GM21515 (cell line): ENCODE measurements at regions not wholly inside any gene's neighbourhood (a gene's known extent, or its start where the extent isn't known, plus 50 kb on each side); places are given as distances from the start of the nearest gene placed in this dataset.
"Not testable (repeated sequence)": the region's sequence is repeated elsewhere in the genome, so short reads cannot be mapped to it uniquely, and the experiment has no call there.

ENCODE experiments used
- ATAC-seq: cut with Tn5 transposase; IDR thresholded peaks from one replicate; pipeline ENCODE4 v1.9.1; 2021; ENCODE audit not compliant: unreplicated experiment

DNA sequence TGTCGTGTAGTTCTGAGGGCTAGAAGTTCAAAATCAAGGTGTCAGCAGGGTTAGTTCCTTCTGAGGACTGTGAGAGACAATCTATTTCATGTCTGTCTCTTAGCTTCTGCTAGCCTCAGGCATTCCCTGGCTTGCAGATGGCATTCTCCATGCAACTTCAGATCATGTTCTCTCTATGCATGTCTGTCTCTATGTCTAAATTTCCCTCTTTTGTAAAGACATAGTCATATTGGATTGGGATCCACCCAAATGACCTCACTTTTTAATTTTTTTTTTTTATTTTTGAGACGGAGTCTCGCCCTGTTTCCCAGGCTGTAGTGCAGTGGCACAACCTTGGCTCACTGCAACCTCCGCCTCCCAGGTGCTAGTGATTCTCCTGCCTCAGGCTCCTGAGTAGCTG is 104.6 kb downstream of the RAP2B start:
- ATAC-seq = no peak

DNA sequence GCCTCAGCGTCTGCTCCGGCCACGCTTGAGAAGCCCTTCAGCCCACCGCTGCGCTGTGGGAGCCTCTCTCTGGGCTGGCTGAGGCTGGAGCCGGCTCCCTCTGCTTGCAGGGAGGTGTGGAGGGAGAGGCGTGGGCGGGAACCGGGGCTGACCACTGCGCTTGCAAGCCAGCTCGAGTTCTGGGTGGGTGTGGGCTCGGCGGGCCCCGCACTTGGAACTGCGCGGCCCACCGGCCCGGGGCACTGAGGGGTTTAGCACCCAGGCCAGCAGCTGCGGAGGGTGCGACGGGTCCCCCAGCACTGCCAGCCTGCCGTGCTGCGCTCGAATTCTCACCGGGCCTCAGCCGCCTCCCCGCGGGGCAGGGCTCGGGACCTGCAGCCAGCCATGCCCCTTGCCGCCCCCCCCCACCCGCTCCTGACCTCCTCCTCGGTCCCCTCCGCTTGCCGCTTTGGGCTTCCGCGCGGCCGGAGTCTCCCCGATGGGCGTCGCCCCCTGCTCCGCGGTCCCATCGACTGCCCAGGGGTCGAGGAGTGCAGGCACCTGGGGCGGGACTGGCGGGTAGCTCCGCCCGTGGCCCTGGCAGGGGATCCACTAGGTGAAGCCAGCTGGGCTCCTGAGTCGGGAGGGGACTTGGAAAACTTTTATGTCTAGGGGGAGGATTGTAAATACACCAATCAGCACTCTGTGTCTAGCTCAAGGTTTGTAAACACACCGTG is 106.7 kb downstream of the RAP2B start:
- no peak for ATAC-seq

DNA sequence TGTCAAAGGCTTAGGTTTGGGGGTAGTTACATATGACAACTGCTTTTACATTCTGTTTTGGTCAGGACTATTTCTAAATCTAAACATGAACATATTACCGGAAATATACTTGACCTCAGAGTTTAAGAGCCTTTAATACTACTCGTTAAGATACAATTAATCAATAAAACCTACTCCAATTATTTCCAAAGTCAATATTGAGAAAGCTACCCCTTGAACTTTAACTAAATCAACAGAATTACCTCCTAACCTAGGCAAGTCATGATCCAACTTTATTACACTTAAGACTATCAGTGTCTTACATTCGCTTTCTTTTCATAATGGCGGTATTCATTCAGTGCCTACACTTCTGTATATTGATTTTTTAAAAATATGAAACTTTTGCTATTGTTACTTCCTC is 107.7 kb downstream of the RAP2B start:
- no peak for ATAC-seq

DNA sequence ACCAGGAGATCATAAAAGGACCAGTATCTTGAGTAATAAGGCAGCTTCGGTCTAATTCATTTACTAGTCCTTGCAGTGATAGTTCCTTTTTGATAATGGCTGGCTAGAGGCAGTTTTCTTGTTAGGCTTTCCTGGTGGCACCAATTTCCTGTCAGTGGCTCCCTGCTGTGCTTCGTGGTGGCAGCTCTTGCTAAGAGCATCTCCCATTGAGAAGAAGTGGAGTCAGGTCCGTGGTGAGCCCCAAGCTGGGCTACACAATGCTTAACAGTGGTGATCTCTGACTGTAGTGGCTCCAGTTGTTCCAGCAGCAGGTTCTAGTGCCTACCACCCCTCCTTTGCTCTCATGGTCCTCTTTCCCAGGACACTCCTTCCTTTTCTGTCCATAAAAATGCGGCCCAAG is 111.2 kb downstream of the RAP2B start:
- no peak for ATAC-seq

DNA sequence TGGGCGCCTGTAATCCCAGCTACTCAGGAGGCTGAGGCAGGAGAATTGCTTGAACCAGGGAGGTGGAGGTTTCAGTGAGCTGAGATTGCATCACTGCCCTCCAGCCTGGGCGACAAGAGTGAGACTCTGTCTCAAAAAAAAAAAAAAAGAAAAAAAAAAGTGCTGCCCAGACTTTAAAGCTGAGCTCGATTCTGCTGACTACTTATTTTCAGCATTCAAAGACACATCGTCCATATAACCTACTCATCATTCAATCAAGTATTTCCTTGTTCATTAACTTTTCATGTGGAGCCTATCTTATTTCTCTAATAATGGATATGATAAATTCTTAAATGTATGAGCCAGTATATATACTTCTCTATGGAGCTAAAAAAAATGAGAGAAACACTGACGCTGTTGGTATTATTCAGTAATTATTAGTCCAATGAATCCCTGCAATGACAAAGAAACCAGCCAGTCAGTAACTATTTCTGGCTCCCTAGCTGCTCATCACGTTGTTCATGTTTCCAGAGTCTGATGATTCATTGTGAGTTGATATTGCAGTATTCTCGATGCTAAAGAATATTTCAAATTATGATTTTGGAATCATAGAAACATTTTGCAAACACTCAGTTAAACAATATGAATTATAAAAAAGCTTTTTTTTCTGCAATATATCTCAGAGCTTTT is 111.9 kb downstream of the RAP2B start:
- ATAC-seq = no peak

DNA sequence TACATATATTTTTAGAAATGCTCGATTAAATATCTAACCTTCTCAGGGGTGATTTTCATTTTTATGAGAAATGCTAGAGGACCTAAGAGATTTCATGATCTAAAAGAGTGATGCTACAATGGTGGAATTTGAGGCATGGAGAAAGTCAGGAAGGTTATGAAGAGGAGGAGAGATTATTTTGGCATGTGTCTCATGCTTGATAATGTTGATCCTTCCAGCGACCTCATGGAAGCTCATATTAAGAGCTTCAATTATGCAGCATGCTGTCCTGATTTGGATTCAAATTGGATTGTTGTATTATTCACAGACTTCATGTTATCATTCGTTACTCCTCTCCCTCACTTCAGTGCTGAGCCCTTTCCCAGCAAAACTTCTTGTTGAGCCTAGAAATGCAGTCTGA is 112.5 kb downstream of the RAP2B start:
- ATAC-seq = no peak

DNA sequence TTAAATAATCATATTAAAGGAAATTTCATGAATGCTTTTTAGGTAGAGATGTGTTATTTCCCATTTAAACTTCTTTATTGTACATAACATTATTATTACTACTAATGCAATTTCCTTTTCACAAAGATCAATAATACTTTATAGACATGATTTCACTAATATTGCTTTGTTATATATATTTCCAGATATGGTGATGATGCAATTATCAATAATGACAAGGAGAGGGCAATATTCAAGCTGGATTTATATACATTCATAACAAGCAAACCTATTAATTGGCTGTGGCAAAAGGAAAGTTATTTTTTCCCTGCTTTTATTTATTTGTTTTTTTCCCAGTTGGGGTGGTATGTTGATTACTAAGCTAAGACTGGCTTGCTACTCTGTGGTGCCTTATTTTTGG is 113.5 kb downstream of the RAP2B start:
- no peak for ATAC-seq

DNA sequence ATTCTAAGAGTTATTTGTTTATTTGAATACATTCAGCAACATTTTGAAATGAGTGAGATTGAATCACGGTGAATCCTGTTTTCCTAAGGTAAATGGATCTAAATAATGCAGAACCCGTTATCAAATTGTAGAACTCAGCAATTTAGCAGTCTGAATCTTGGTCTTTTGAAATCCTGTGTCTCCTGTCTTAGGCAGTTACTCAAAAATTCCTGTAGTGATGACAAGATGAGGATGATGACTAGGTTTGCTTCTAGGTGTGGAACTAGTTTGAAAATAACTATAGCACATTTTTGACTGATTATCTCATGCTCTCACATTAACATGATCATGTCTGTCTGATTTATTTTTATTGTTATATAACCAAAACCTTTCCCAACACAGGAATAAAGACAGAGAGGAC is 115.0 kb downstream of the RAP2B start:
- no peak for ATAC-seq

DNA sequence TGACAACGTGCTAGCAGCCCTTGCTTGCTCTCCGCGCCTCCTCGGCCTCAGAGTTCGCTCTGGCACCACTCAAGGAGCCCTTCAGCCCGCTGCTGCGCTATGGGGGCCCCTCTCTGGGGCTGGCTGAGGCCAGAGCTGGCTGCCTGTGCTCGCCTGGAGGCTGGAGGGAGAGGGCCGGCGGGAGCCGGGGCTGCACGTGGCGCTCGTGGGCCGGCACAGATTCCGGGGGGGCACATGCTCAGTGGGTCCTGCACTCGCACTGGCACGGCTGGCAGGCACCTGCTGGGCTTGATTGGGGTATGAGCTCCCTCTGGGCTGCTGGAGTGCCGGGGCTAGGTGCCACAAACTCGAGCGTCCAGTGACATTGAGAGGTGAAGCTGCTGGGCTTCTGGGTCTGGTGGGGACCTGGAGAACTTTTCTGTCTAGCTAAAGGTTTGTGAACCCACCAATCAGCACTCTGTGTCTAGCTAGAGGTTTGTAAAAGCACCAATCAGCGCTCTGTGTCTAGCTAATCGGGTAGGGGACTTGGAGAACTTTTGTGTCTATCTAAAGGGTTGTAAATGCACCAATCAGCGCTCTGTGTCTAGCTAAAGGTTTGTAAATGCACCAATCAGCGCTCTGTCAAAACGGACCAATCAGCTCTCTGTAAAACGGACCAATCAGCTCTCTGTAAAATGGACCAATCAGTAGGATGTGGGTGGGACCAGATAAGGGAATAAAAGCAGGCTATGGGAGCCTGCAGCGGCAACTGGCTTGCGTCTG is 119.4 kb downstream of the RAP2B start:
- not testable (repeated sequence) for ATAC-seq

DNA sequence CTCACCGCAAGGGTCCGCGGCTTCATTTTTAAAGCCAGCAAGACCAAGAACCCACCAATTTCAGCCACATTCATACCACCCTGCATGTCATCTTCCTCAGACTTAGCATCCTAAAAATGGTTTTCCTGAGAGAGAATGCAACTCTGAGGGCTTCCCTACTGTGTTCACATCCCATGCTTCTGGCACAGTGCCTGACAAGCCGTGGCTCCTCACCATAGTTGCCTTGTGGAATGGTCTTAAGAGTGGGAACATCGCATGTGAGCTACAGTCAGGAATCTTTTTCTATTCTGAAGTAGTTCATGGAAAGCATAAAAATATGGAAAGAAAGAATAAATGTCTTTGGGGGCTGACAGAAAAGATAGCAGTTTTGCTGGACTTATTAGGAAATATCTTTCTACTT is 120.3 kb downstream of the RAP2B start:
- no peak for ATAC-seq

DNA sequence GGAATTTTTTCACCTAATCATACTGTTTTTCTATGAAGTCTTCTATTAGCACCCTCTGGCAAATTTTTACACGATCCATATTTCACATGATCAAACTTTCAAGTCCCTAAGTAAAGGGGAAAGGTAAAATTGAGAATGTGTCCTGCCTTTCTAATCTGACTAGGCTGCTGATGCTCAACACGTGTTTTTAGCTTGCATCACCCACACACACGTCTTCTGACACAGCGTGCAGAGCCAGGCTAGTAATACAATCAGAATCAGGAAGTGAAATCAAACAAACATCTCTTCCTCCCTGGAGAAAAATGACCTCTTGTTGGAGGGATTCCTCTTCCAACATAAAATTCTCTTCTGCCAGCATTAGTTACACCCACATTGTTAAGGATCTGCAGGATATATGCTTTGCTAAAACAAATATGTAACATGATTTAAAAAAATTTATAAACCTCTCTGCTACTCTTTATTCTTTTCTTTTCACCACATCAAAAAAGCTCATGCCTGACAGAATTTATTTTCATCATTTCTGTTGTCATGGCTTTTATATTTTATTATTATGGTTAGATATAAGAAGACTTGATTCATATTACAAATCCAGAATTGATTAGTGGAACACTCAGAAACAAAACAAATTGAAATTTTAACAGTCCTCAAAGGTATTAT is 122.4 kb downstream of the RAP2B start:
- ATAC-seq = peak; percentile 57

DNA sequence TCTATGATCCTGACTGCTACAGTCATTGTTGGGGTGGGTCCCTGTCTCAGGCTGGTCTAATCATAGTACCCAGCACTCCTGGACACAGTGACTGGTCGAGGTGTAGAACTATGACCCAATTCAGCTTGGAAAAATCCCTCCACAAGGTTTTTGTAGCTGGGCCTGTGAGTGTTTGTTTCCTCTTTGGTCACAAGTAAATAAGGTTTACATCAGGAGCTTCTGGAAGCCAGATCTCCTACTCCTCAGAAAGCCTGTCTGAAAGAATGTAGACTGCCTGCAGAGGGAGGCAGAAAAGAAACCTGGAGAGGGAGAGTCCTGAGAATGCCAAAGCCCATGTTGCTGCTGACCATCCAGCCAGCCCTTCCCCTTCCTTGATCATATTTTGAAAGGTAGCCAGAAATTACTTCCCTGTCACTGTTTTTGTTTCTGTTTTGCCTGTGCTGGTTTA is 123.2 kb downstream of the RAP2B start:
- no peak for ATAC-seq

DNA sequence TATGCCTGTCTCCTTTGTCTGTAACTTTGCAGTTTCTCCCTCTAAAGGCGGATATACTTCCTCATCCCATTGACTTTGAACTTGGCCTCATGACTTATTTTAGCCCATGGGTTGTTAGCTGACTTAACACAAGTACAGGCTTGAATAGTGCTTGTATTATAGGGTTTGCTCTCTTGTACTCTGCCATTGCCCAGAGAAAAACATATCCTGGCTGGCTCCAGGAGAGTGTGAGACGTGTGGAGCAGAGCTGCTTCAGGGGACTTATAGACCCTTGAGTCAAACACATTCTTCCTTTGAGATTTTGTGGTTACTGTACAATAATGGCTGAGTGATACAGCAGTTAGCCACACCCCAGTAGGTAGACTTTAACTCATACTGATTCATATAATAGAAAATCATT is 124.0 kb downstream of the RAP2B start:
- ATAC-seq = no peak

DNA sequence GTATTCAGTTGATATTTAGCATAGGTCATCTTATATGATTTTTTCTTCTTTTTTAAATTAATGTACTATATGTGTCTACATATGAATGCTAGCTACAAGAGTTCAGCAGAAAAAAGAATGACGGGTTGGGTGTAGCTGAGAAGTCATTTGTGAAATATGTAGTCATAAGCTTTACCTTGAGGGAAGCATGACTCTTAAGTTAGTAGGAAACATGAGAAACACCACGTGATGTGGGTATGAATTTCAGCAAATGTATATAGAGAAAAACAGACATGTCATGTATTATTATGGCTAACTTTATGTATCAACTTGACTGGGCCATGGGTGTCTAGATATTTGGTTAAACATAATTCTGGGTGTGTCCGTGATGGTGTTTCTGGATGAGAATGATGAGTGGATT is 125.0 kb downstream of the RAP2B start:
- ATAC-seq = no peak

DNA sequence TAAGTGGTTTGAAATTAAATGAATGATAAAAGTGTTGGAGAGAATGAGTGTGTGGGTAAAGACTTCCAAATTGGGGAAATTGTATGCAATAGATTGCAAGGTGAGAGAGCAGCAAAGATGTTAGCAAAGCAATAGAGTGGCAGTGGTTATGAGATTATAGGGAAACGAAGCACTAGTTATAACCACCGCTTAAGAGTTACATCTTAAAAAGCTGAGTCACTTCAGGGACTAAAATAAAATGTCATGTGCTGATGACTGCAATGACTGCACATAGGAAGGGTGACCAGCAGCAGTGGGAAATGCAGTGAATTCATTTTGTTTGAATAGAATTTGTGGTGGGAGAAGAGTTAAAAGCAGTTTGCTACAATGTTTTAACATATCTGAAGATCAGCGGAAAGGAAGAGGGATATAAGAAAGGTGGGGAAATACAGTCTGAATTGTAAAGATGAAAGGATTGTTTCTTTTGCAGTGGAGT is 127.3 kb downstream of the RAP2B start:
- no peak for ATAC-seq

DNA sequence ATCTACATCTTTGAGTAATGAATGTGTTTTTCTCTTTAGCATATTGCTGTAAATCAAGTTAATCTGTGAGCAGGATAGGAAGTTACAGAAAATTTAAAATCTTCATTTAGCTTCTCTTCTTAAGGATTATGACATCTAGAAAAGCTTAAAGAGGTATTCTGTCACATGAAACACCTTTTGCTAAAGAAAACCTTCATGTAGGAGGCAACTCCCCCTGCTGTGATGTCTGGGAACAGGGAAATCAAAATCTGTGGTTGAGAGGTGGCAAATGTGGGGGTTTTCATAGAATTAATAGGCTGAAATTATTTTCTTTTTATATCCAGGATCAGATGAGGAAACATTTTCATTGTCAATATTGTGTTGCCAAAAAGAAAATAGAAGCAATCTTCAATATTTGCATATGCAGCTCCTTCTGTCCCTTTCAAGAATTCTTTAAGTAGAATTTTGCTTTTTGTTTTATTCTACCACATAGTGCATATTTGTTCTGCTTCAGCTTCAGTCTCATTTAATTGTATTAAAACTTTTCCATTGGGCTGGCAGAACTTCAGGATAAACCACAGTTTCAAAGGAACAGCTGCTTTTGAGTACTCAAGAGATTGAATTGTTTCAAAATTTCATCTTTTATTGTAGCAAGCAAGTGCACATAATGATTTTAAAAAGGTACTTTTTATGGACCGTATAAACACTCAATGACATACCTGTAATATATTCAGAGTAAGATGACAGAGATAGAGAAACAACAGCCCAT is 128.4 kb downstream of the RAP2B start:
- ATAC-seq = no peak

DNA sequence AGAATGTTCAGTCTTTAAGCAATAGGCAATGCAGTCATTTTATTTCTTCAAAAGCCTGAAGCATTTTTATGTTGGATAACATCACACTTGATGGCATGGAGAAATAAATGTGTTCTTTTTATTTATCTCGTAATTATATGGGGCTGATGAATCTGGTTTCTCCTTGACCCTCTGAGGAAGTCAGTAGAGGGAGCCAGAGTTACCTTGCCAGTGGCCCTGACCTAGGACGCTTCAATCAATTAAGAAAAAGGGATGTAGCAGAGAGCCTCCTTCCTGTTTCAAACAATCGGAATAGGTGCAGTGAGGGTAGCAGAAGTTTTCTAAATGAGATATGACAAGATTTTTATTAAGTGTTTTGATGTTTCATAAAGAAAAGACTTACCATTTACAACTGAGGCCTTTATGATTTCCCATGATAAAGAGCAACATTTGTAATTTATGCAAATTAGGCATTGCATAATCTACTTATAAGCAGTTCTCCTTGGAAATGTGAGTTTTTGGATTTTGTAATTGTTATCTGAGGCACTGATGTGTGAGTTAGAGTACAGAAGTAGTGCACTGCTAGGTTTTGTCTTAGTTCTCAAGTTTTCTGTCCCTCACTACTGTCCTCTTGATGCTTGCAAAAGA is 129.1 kb downstream of the RAP2B start:
- ATAC-seq = peak; percentile 67

DNA sequence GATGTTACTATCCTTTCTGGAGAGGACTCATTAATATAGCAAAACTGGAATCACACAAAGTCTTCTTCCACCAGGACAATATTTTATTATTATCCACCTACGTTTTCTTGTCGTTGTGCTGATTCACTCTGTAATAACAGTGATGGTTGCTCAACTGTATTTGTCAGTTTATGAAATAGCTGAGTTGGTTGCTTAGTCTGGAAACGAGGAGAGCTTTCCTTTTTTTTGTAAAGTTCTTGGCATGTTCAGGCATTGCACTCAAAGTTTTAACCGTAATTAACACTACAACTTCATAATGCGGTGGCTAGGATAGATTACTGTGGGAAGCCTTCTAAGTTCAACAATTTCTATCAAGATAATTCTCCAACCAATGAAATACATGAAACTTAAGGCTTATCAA is 131.2 kb downstream of the RAP2B start:
- ATAC-seq = no peak

DNA sequence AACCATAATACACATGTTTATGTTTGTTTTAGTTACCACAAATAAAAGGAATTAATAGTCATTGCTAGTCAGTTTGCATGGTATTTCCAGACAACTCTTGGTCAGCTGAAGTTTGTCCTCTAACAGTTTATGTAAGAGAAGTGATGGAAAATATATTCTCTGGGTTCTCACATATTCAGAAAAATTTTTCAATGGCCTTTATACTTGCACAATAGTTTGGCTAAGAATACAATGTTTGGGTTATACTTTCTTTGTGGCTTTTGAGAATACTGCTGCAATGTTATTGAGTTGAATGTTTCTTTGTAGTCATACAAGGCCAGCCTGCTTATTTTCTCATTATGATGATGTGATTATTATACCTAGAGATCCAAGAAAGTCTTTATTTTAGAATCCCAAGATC is 133.9 kb downstream of the RAP2B start:
- no peak for ATAC-seq

DNA sequence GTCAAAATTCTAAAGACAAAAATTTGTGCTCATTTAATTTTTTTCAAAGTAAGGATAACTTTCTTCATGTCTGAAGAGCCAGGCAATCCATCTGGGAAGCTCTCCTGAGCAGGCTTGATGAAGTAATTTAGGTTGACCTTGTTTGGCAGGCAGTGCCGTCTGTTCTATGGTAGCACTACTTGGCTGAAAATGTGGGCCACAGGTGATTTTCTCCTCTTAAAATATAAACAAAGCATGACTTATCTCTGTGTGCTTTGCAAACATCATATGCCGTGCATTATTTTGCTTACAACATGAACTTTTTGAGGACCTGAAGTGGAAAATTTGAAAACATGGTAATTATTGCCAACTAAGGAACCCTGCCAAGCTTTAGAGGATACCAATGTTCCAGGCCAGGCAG is 143.2 kb downstream of the RAP2B start:
- ATAC-seq = no peak
